22Rv1 (cell line): ENCODE measurements at regions not wholly inside any gene's neighbourhood (a gene's known extent, or its start where the extent isn't known, plus 50 kb on each side); places are given as distances from the start of the nearest gene placed in this dataset.
A peak's percentile ranks its signal among the peaks of the same experiment; 100 is the strongest.

ENCODE experiments used
- H3K27ac ChIP-seq: fragments of 450-650 bp; 2 replicates; pipeline ENCODE4 v1.5.1; 2017
- CTCF ChIP-seq: fragments of 450-650 bp; IDR thresholded peaks from 2 replicates; pipeline ENCODE4 v1.5.1; 2017; ENCODE audit warnings: mild to moderate bottlenecking
- ZFX ChIP-seq: fragments of 450-650 bp; IDR thresholded peaks from 2 replicates; pipeline ENCODE4 v1.6.1; 2017; ENCODE audit warnings: antibody characterized with exemption, borderline replicate concordance

- TF ChIP-seq ZFX = no peak
- TF ChIP-seq CTCF = no peak
- no peak overlapping the region for H3K27ac ChIP-seq
These were observed 80.4 kb upstream of the TCF12 start for GRCh38 chr15:56838085-56838484.

- no peak overlapping the region for H3K27ac ChIP-seq
These were observed 81.2 kb upstream of the TCF12 start for GRCh38 chr15:56837273-56837672.

GRCh38 chr15:56835718-56836171 lies 82.7 kb upstream of the TCF12 start:
- no peak for TF ChIP-seq ZFX
- no peak for TF ChIP-seq CTCF
- H3K27ac ChIP-seq = no peak overlapping the region

More at GRCh38 chr15:56837273-56837672, 81.2 kb upstream of the TCF12 start:
- TF ChIP-seq ZFX (no peak), CTCF (no peak)

GRCh38 chr15:56832125-56832524 lies 86.3 kb upstream of the TCF12 start:
- no peak overlapping the region for H3K27ac ChIP-seq
- TF ChIP-seq CTCF (no peak), ZFX (no peak)

GRCh38 chr15:56831467-56832005 lies 86.9 kb upstream of the TCF12 start:
- no peak for TF ChIP-seq CTCF
- TF ChIP-seq ZFX = no peak
- H3K27ac ChIP-seq = no peak overlapping the region

GRCh38 chr15:56824175-56824574 lies 90.9 kb upstream of the ZNF280D start:
- TF ChIP-seq CTCF = no peak
- TF ChIP-seq ZFX = no peak
- no peak overlapping the region for H3K27ac ChIP-seq

- TF ChIP-seq CTCF (peak; percentile 81), ZFX (no peak)
- H3K27ac ChIP-seq = no peak overlapping the region
These were observed 88.6 kb upstream of the ZNF280D start for GRCh38 chr15:56821721-56822425.
